Loucy (cell line): ENCODE measurements at regions not wholly inside any gene's neighbourhood (a gene's known extent, or its start where the extent isn't known, plus 50 kb on each side); places are given as distances from the start of the nearest gene placed in this dataset.

ENCODE experiments used
- H2AFZ ChIP-seq: fragments of 200-600 bp; sonication (generic); 2 replicates; pipeline ENCODE4 v1.6.0; 2016; ENCODE audit warnings: antibody characterized with exemption, mild to moderate bottlenecking, low read length, moderate library complexity
- H3F3A ChIP-seq: fragments of 200-600 bp; 2 replicates; pipeline ENCODE4 v1.6.0; 2016; ENCODE audit warnings: antibody characterized with exemption, low read depth, mild to moderate bottlenecking
- H3K27me3 ChIP-seq: fragments of 200-600 bp; sonication (generic); 2 replicates; pipeline ENCODE4 v1.6.1; 2014; ENCODE audit warnings: low read length, mild to moderate bottlenecking; ENCODE audit not compliant: insufficient read depth, poor library complexity, severe bottlenecking
- H3K36me3 ChIP-seq: fragments of 200-600 bp; sonication (generic); 2 replicates; pipeline ENCODE4 v1.6.1; 2016; ENCODE audit warnings: low read length; ENCODE audit not compliant: insufficient read depth
- H3K4me1 ChIP-seq: fragments of 200-600 bp; sonication (generic); 2 replicates; pipeline ENCODE4 v1.5.1; 2014; ENCODE audit warnings: low read length, mild to moderate bottlenecking; ENCODE audit not compliant: insufficient read depth, poor library complexity, severe bottlenecking
- H3K4me2 ChIP-seq: fragments of 200-600 bp; sonication (generic); 2 replicates; pipeline ENCODE4 v1.6.0; 2014; ENCODE audit warnings: antibody characterized with exemption, low read length, low read depth, mild to moderate bottlenecking; ENCODE audit not compliant: poor library complexity, severe bottlenecking
- H3K4me3 ChIP-seq: fragments of 200-600 bp; sonication (generic); 2 replicates; pipeline ENCODE4 v1.5.1; 2014; ENCODE audit warnings: low read length, mild to moderate bottlenecking, mixed read lengths; ENCODE audit not compliant: poor library complexity, severe bottlenecking
- H3K79me2 ChIP-seq: fragments of 200-600 bp; sonication (generic); 2 replicates; pipeline ENCODE4 v1.6.1; 2014; ENCODE audit warnings: low read length; ENCODE audit not compliant: insufficient read depth
- H3K9ac ChIP-seq: fragments of 200-600 bp; sonication (generic); 2 replicates; pipeline ENCODE4 v1.6.0; 2014; ENCODE audit warnings: mild to moderate bottlenecking, low read depth, low read length, moderate library complexity; ENCODE audit not compliant: poor library complexity, severe bottlenecking
- H3K9me2 ChIP-seq: fragments of 200-600 bp; sonication (generic); replicated peaks from 2 replicates; pipeline ENCODE4 v1.6.1; 2016; ENCODE audit warnings: low read depth, low read length, mixed read lengths
- H3K9me3 ChIP-seq: fragments of 200-600 bp; sonication (generic); 2 replicates; pipeline ENCODE4 v1.6.1; 2014; ENCODE audit warnings: mild to moderate bottlenecking, antibody characterized with exemption, low read length, low read depth; ENCODE audit not compliant: insufficient read depth
- H4K20me1 ChIP-seq: fragments of 200-600 bp; sonication (generic); 2 replicates; pipeline ENCODE4 v1.6.0; 2014; ENCODE audit warnings: antibody characterized with exemption, low read length, mild to moderate bottlenecking; ENCODE audit not compliant: insufficient read depth, poor library complexity, severe bottlenecking
- EZH2phosphoT487 ChIP-seq: fragments of 200-600 bp; IDR thresholded peaks from 2 replicates; pipeline ENCODE4 v1.6.1; 2018; ENCODE audit warnings: antibody characterized with exemption, mild to moderate bottlenecking, moderate library complexity, borderline replicate concordance
- TF ChIP-seq, protein P1 (sequence below): fragments of 200-600 bp; sonication (generic); conservative IDR thresholded peaks from 2 replicates; pipeline ENCODE4 v1.5.1; 2014; ENCODE audit warnings: mild to moderate bottlenecking, antibody characterized with exemption, low read length

- Histone ChIP-seq H3K4me3 (no peak overlapping the region), H3K79me2 (no peaks in the 10 kb centered on the region), H3K9ac (no peak overlapping the region), H4K20me1 (no peaks in the 10 kb centered on the region), H3K4me2 (no peak overlapping the region), H3K9me3 (no peaks in the 10 kb centered on the region), H3K36me3 (no peaks in the 10 kb centered on the region), H3F3A (no peaks in the 10 kb centered on the region), H2AFZ (no peak overlapping the region), H3K4me1 (no peaks in the 10 kb centered on the region), H3K9me2 (no peaks in the 10 kb centered on the region), H3K27me3 (no peaks in the 10 kb centered on the region)
- TF ChIP-seq, protein P1, sequence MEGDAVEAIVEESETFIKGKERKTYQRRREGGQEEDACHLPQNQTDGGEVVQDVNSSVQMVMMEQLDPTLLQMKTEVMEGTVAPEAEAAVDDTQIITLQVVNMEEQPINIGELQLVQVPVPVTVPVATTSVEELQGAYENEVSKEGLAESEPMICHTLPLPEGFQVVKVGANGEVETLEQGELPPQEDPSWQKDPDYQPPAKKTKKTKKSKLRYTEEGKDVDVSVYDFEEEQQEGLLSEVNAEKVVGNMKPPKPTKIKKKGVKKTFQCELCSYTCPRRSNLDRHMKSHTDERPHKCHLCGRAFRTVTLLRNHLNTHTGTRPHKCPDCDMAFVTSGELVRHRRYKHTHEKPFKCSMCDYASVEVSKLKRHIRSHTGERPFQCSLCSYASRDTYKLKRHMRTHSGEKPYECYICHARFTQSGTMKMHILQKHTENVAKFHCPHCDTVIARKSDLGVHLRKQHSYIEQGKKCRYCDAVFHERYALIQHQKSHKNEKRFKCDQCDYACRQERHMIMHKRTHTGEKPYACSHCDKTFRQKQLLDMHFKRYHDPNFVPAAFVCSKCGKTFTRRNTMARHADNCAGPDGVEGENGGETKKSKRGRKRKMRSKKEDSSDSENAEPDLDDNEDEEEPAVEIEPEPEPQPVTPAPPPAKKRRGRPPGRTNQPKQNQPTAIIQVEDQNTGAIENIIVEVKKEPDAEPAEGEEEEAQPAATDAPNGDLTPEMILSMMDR: no peak
- TF ChIP-seq EZH2phosphoT487: no peak
These were observed 499.1 kb upstream of the TMPRSS15 start for GRCh38 chr21:18902660-18903059.

GRCh38 chr21:18907076-18907475, 503.5 kb upstream of the TMPRSS15 start:
- Histone ChIP-seq H3F3A (no peaks in the 10 kb centered on the region), H3K4me1 (no peaks in the 10 kb centered on the region), H3K9me2 (no peaks in the 10 kb centered on the region), H3K9ac (no peak overlapping the region), H3K79me2 (no peaks in the 10 kb centered on the region), H2AFZ (no peak overlapping the region), H3K4me3 (no peak overlapping the region), H3K4me2 (no peak overlapping the region), H4K20me1 (no peaks in the 10 kb centered on the region), H3K36me3 (no peaks in the 10 kb centered on the region), H3K9me3 (no peaks in the 10 kb centered on the region), H3K27me3 (no peaks in the 10 kb centered on the region)
- TF ChIP-seq, protein P1: no peak
- no peak for TF ChIP-seq EZH2phosphoT487

DNA sequence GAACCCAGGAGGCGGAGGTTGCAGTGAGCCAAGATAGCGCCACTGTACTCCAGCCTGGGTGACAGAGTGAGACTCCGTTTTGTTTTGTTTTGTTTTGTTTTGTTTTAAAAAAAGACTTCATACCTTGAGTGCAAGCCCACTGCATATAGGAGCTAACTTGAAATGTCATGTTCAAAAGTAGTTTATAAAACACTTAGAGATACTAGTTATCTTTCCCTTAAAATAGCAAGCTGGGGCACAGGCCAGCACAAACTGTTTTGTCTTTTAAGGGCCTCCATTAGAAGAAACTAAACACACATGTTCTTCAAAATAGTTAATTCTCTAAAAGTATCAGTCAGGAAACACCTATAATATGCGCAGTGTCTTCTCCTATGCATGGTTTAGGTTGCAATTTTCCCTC, 505.1 kb upstream of the TMPRSS15 start:
- H3K9me2 ChIP-seq: no peaks in the 10 kb centered on the region
- no peaks in the 10 kb centered on the region for H3K9me3 ChIP-seq
- H3K9ac ChIP-seq: no peak overlapping the region
- no peaks in the 10 kb centered on the region for H3K79me2 ChIP-seq
- H3K4me2 ChIP-seq: no peak overlapping the region
- TF ChIP-seq EZH2phosphoT487: no peak
- TF ChIP-seq, protein P1: no peak
- no peaks in the 10 kb centered on the region for H3F3A ChIP-seq
- H3K36me3 ChIP-seq: no peaks in the 10 kb centered on the region
- H2AFZ ChIP-seq: no peak overlapping the region
- H3K4me1 ChIP-seq: no peaks in the 10 kb centered on the region
- H4K20me1 ChIP-seq: no peaks in the 10 kb centered on the region
- H3K4me3 ChIP-seq: no peak overlapping the region
- H3K27me3 ChIP-seq: no peaks in the 10 kb centered on the region
